WTC11 (cell line): ENCODE measurements at regions not wholly inside any gene's neighbourhood (a gene's known extent, or its start where the extent isn't known, plus 50 kb on each side); places are given as distances from the start of the nearest gene placed in this dataset.

Experiments used
- ATAC-seq: fragments of 200-7000 bp; cut with Tn5 transposase; 2 replicates; pipeline ENCODE4 v1.10.0; 2021; ENCODE audit warnings: mild to moderate bottlenecking, moderate library complexity
- CTCF ChIA-PET: fragments of 300-600 bp; sonication (Branson Sonifier 250); formaldehyde crosslinking; loops from one replicate; lab custom pipeline; 2021; ENCODE audit warnings: antibody characterized with exemption; lab: Charles Lee
- POLR2A ChIA-PET: fragments of 350-600 bp; sonication (Branson Sonifier 250); formaldehyde crosslinking; loops from one replicate; lab custom pipeline; 2021; ENCODE audit warnings: antibody characterized with exemption; lab: Charles Lee
- DNase-seq: peaks from one replicate; pipeline ENCODE4 v3.0.0; 2021; ENCODE audit warnings: low spot score
- H3K27ac Mint-ChIP-seq: 2 replicates; pipeline ENCODE4 v1.8.0; 2021; ENCODE audit warnings: mixed read lengths
- H3K27me3 Mint-ChIP-seq: 2 replicates; pipeline ENCODE4 v1.8.0; 2021; ENCODE audit warnings: low read depth, mild to moderate bottlenecking, moderate library complexity, mixed read lengths
- H3K36me3 Mint-ChIP-seq: 2 replicates; pipeline ENCODE4 v1.8.0; 2021; ENCODE audit warnings: mixed read lengths
- H3K4me1 Mint-ChIP-seq: 2 replicates; pipeline ENCODE4 v1.8.0; 2022; ENCODE audit warnings: mixed read lengths
- H3K4me3 Mint-ChIP-seq: 2 replicates; pipeline ENCODE4 v1.8.0; 2021; ENCODE audit warnings: mild to moderate bottlenecking, moderate library complexity, mixed read lengths
- H3K9me3 Mint-ChIP-seq: 2 replicates; pipeline ENCODE4 v1.8.0; 2021; ENCODE audit warnings: mixed read lengths
- ATF6 ChIP-seq: sonication (generic); formaldehyde crosslinking; IDR thresholded peaks from 2 replicates; pipeline ENCODE4 v1.8.1; 2023; ENCODE audit warnings: mild to moderate bottlenecking, missing genetic modification reagents
- FOXK1 ChIP-seq: sonication (generic); formaldehyde crosslinking; IDR thresholded peaks from 2 replicates; pipeline ENCODE4 v1.8.0; 2022; ENCODE audit warnings: mild to moderate bottlenecking, moderate library complexity, missing genetic modification reagents
- FOXP4 ChIP-seq: sonication (generic); formaldehyde crosslinking; IDR thresholded peaks from 2 replicates; pipeline ENCODE4 v1.8.0; 2022; ENCODE audit warnings: mild to moderate bottlenecking, missing genetic modification reagents
- IRF2 ChIP-seq: sonication (generic); formaldehyde crosslinking; IDR thresholded peaks from 2 replicates; pipeline ENCODE4 v1.8.0; 2022; ENCODE audit warnings: low read depth, missing genetic modification reagents, borderline replicate concordance
- JAZF1 ChIP-seq: fragments of 250-450 bp; sonication (Bioruptor Pico); IDR thresholded peaks from 2 replicates; pipeline ENCODE4 v1.9.0; 2021; ENCODE audit warnings: moderate library complexity, mild to moderate bottlenecking, inconsistent platforms
- JUN ChIP-seq: sonication (generic); formaldehyde crosslinking; IDR thresholded peaks from 2 replicates; pipeline ENCODE4 v1.8.0; 2023; ENCODE audit warnings: mild to moderate bottlenecking, missing genetic modification reagents
- MLX ChIP-seq: sonication (generic); formaldehyde crosslinking; IDR thresholded peaks from 2 replicates; pipeline ENCODE4 v1.8.1; 2023; ENCODE audit warnings: mild to moderate bottlenecking, missing genetic modification reagents, moderate library complexity
- NFYB ChIP-seq: sonication (generic); formaldehyde crosslinking; conservative IDR thresholded peaks from 2 replicates; pipeline ENCODE4 v1.8.0; 2022; ENCODE audit warnings: low read depth, missing genetic modification reagents
- NR1H2 ChIP-seq: sonication (generic); formaldehyde crosslinking; IDR thresholded peaks from 2 replicates; pipeline ENCODE4 v1.9.0; 2021; ENCODE audit warnings: mild to moderate bottlenecking, moderate library complexity, missing genetic modification reagents
- NR2C2 ChIP-seq: sonication (generic); formaldehyde crosslinking; IDR thresholded peaks from 2 replicates; pipeline ENCODE4 v1.8.0; 2022; ENCODE audit warnings: mild to moderate bottlenecking, missing genetic modification reagents
- NR3C1 ChIP-seq: sonication (generic); formaldehyde crosslinking; conservative IDR thresholded peaks from 2 replicates; pipeline ENCODE4 v1.8.1; 2023; ENCODE audit warnings: low read depth, mild to moderate bottlenecking, missing genetic modification reagents
- OVOL2 ChIP-seq: fragments of 250-450 bp; sonication (Bioruptor Pico); IDR thresholded peaks from 2 replicates; pipeline ENCODE4 v1.9.0; 2021; ENCODE audit warnings: mild to moderate bottlenecking, borderline replicate concordance
- SMAD4 ChIP-seq: sonication (generic); formaldehyde crosslinking; IDR thresholded peaks from 2 replicates; pipeline ENCODE4 v1.8.0; 2022; ENCODE audit warnings: mild to moderate bottlenecking, missing genetic modification reagents
- STAT6 ChIP-seq: sonication (generic); formaldehyde crosslinking; conservative IDR thresholded peaks from 2 replicates; pipeline ENCODE4 v1.8.1; 2023; ENCODE audit warnings: mild to moderate bottlenecking, low read depth, missing genetic modification reagents, moderate library complexity
- TCF7 ChIP-seq: sonication (generic); formaldehyde crosslinking; IDR thresholded peaks from 2 replicates; pipeline ENCODE4 v1.8.0; 2022; ENCODE audit warnings: mild to moderate bottlenecking, low read depth, missing genetic modification reagents, moderate library complexity
- TEAD4 ChIP-seq: sonication (generic); formaldehyde crosslinking; IDR thresholded peaks from 2 replicates; pipeline ENCODE4 v1.8.0; 2022; ENCODE audit warnings: mild to moderate bottlenecking, missing genetic modification reagents
- USF1 ChIP-seq: sonication (generic); formaldehyde crosslinking; IDR thresholded peaks from 2 replicates; pipeline ENCODE4 v1.8.0; 2022; ENCODE audit warnings: mild to moderate bottlenecking, missing genetic modification reagents
- USF2 ChIP-seq: sonication (generic); formaldehyde crosslinking; IDR thresholded peaks from 2 replicates; pipeline ENCODE4 v1.8.1; 2023; ENCODE audit warnings: mild to moderate bottlenecking, missing genetic modification reagents, moderate library complexity
- ZBTB21 ChIP-seq: sonication (generic); formaldehyde crosslinking; IDR thresholded peaks from 2 replicates; pipeline ENCODE4 v1.8.1; 2023; ENCODE audit warnings: mild to moderate bottlenecking, missing genetic modification reagents, borderline replicate concordance
- ZNF416 ChIP-seq: fragments of 250-450 bp; sonication (Bioruptor Pico); IDR thresholded peaks from 2 replicates; pipeline ENCODE4 v1.9.0; 2021; ENCODE audit warnings: mild to moderate bottlenecking, inconsistent platforms
- TF ChIP-seq, protein P1 (sequence below): sonication (generic); formaldehyde crosslinking; IDR thresholded peaks from 2 replicates; pipeline ENCODE4 v1.8.1; 2023; ENCODE audit warnings: mild to moderate bottlenecking, missing genetic modification reagents, borderline replicate concordance
- TF ChIP-seq, protein P2 (sequence below): sonication (generic); formaldehyde crosslinking; IDR thresholded peaks from 2 replicates; pipeline ENCODE4 v1.8.1; 2022; ENCODE audit warnings: missing genetic modification reagents, borderline replicate concordance

GRCh38 chr6:8819446-8819845, 384.1 kb upstream of the SLC35B3 start:
- Mint-ChIP-seq H3K36me3 (no peaks in the 10 kb centered on the region), H3K4me3 (no peak overlapping the region), H3K27me3 (no peaks in the 10 kb centered on the region), H3K27ac (no peak overlapping the region), H3K9me3 (peaks cover 9% of the 10 kb centered on the region), H3K4me1 (no peaks in the 10 kb centered on the region; the same call in 1 of the 2 replicates)
- ATAC-seq (no peak), DNase-seq (no peak)
- TF ChIP-seq STAT6 (CRISPR knock-in tag): no peak
- TF ChIP-seq JUN (CRISPR knock-in tag): no peak
- no peak for TF ChIP-seq TEAD4 (CRISPR knock-in tag)
- TF ChIP-seq, protein P1, sequence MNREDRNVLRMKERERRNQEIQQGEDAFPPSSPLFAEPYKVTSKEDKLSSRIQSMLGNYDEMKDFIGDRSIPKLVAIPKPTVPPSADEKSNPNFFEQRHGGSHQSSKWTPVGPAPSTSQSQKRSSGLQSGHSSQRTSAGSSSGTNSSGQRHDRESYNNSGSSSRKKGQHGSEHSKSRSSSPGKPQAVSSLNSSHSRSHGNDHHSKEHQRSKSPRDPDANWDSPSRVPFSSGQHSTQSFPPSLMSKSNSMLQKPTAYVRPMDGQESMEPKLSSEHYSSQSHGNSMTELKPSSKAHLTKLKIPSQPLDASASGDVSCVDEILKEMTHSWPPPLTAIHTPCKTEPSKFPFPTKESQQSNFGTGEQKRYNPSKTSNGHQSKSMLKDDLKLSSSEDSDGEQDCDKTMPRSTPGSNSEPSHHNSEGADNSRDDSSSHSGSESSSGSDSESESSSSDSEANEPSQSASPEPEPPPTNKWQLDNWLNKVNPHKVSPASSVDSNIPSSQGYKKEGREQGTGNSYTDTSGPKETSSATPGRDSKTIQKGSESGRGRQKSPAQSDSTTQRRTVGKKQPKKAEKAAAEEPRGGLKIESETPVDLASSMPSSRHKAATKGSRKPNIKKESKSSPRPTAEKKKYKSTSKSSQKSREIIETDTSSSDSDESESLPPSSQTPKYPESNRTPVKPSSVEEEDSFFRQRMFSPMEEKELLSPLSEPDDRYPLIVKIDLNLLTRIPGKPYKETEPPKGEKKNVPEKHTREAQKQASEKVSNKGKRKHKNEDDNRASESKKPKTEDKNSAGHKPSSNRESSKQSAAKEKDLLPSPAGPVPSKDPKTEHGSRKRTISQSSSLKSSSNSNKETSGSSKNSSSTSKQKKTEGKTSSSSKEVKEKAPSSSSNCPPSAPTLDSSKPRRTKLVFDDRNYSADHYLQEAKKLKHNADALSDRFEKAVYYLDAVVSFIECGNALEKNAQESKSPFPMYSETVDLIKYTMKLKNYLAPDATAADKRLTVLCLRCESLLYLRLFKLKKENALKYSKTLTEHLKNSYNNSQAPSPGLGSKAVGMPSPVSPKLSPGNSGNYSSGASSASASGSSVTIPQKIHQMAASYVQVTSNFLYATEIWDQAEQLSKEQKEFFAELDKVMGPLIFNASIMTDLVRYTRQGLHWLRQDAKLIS (CRISPR knock-in tag): no peak
- TF ChIP-seq MLX: no peak
- TF ChIP-seq FOXP4: no peak
- TF ChIP-seq OVOL2: no peak
- no peak for TF ChIP-seq JAZF1 (CRISPR knock-in tag)
- no peak for TF ChIP-seq NR3C1 (CRISPR knock-in tag)
- no peak for TF ChIP-seq NR1H2
- TF ChIP-seq ZNF416 (CRISPR knock-in tag): no peak
- TF ChIP-seq NFYB (CRISPR knock-in tag): no peak
- CTCF ChIA-PET: no interaction called here
- POLR2A ChIA-PET: no interaction called here

DNA sequence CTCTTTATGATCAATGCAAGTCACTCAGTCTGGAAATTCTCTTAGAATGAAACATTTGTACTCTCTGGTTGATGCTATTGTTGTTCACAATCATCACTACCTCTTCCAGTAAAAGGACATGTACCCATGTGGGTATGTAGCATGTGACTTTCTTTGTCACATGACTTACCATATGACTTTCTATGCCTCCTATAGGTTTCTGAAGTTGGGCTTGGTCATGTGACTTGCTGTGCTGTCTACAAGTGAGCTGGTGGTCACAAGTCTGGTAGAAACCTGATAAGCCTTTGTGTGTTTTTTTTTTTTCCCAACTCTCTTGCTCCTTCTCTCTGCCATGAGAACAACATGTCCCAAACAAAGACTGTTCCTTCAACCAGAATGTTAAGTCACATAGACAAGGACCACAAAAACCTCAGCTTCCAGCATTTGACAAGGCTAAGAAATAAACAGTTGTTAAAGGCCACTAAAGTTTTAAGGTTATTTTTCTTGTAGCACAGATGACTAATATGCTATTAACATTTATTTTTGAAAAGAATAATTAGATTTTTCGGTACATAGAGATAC, 379.2 kb upstream of the SLC35B3 start:
- Mint-ChIP-seq H3K9me3 (peaks cover 17% of the 10 kb centered on the region), H3K27me3 (no peaks in the 10 kb centered on the region), H3K4me3 (no peak overlapping the region), H3K4me1 (no peaks in the 10 kb centered on the region), H3K36me3 (no peaks in the 10 kb centered on the region), H3K27ac (no peak overlapping the region)
- POLR2A ChIA-PET: no interaction called here
- no peak for DNase-seq
- CTCF ChIA-PET: no interaction called here
- no peak for ATAC-seq
- no peak for TF ChIP-seq IRF2 (CRISPR knock-in tag)
- TF ChIP-seq USF2 (CRISPR knock-in tag): peak; percentile 75
- TF ChIP-seq SMAD4 (CRISPR knock-in tag): no peak
- no peak for TF ChIP-seq ATF6 (CRISPR knock-in tag)
- peak; percentile 40; the same call in 1 of the 2 replicates for TF ChIP-seq USF1 (CRISPR knock-in tag)
- no peak for TF ChIP-seq FOXK1 (CRISPR knock-in tag)
- TF ChIP-seq ZBTB21 (CRISPR knock-in tag): no peak
- TF ChIP-seq NR2C2 (CRISPR knock-in tag): no peak
- TF ChIP-seq, protein P2, sequence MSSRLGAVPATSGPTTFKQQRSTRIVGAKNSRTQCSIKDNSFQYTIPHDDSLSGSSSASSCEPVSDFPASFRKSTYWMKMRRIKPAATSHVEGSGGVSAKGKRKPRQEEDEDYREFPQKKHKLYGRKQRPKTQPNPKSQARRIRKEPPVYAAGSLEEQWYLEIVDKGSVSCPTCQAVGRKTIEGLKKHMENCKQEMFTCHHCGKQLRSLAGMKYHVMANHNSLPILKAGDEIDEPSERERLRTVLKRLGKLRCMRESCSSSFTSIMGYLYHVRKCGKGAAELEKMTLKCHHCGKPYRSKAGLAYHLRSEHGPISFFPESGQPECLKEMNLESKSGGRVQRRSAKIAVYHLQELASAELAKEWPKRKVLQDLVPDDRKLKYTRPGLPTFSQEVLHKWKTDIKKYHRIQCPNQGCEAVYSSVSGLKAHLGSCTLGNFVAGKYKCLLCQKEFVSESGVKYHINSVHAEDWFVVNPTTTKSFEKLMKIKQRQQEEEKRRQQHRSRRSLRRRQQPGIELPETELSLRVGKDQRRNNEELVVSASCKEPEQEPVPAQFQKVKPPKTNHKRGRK (CRISPR knock-in tag): no peak
- no peak for TF ChIP-seq TCF7 (CRISPR knock-in tag)
